Tibial nerve (tissue), 4 donors: ENCODE measurements at regions not wholly inside any gene's neighbourhood (a gene's known extent, or its start where the extent isn't known, plus 50 kb on each side); places are given as distances from the start of the nearest gene placed in this dataset.

Source experiments
- DNase-seq, 2 donors: peaks; one replicate each; pipeline ENCODE4 v3.0.0-alpha.2; 2019; ENCODE audit warnings: low spot score in 2 of 2
- H3K27ac ChIP-seq, 4 donors: fragments of 200-600 bp; sonication (generic) in 3 of 4; one replicate each; pipeline ENCODE4 v1.5.1; 2017 to 2019; ENCODE audit warnings: mild to moderate bottlenecking in 1 of 4
- H3K27me3 ChIP-seq, 2 donors: fragments of 200-600 bp; sonication (generic) in 1 of 2; one replicate each; pipeline versions ENCODE4 v1.5.1 to v1.6.0; 2017 to 2019
- H3K36me3 ChIP-seq, 3 donors: fragments of 200-600 bp; sonication (generic); one replicate each; pipeline ENCODE4 v1.5.1; 2018 to 2019
- H3K4me1 ChIP-seq, 4 donors: fragments of 200-600 bp; sonication (generic) in 3 of 4; one replicate each; pipeline ENCODE4 v1.5.1; 2017 to 2019
- H3K4me3 ChIP-seq, 4 donors: fragments of 200-600 bp; sonication (generic) in 3 of 4; one replicate each; pipeline ENCODE4 v1.5.1; 2017 to 2019; ENCODE audit warnings: mild to moderate bottlenecking in 1 of 4, moderate library complexity in 1 of 4
- H3K9me3 ChIP-seq, 4 donors: fragments of 200-600 bp; sonication (generic) in 3 of 4; one replicate each; pipeline ENCODE4 v1.5.1; 2017 to 2019
- EP300 ChIP-seq, 2 donors: sonication (generic); formaldehyde crosslinking; IDR thresholded peaks; one replicate each; pipeline ENCODE4 v1.6.1; 2017; ENCODE audit warnings: antibody characterized with exemption in 2 of 2, mild to moderate bottlenecking in 1 of 2
- POLR2A ChIP-seq, 2 donors: fragments of 450-650 bp; IDR thresholded peaks; one replicate each; pipeline ENCODE4 v1.6.1; 2017; ENCODE audit warnings: antibody characterized with exemption in 2 of 2, mild to moderate bottlenecking in 2 of 2, moderate library complexity in 2 of 2
- WGBS, 2 donors: methylation state at CpG; one replicate each; pipeline ENCODE4 v1.1.5; 2018; 5-methylcytosine and 5-hydroxymethylcytosine counted together
- TF ChIP-seq, protein P1 (sequence below), 5 experiments: fragments of 200-600 bp in 3 of 5; fragments of 450-650 bp in 2 of 5; sonication (generic) in 3 of 5; IDR thresholded peaks; one replicate each; pipeline ENCODE4 v1.5.1; 2016 to 2019; ENCODE audit warnings: antibody characterized with exemption in 5 of 5, mild to moderate bottlenecking in 3 of 5, moderate library complexity in 2 of 5

DNA sequence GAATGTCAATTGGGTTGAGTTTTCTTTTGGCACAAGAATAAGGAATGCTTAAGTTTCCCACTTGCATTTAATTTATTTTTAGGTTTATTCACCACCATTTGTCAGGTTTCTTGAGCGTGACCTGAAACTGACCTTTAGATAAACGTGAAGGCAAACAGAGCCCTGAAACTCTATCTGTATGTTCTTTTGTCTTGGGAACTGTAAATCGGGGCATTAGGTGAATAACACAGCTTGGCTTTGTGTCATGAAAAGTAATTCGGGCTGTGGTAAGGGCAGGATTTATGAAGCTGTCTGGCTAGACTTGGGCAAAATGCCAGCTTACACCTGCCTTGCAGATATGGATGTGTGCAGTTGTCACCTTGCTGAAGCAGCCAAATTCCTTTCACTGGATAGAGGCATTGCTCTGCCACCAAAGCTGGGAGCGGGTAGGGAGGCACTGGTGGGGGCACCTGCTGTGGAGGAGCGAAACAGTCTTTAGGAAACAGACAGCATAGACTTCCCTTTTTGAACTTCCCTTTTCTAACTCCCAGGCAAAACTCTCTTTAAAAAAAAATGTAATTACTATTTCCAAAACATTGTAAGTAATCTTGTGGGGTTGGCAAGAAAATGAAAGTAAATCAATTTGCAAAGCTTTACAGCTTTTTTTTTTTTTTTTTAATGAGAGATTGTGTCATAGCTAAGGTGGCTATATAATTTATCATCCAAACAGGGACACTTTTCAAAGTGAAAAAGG lies 545.2 kb downstream of the CSNK1G3 start:
- peak overlapping the region in 1 of 4 donors; percentile 0 for H3K4me3 ChIP-seq
- H3K27ac ChIP-seq, result no peak overlapping the region
- H3K4me1 ChIP-seq, result peaks cover 0 to 27% (median 0%) of the 10 kb centered on the region in 4 donors
- DNase-seq, result no peak
- WGBS, 2 donors, result 34 to 36% methylated on average over 6 of the region's 6 CpGs
- TF ChIP-seq EP300 (IDR thresholded peaks at IDR 0.05) (no peak), POLR2A (IDR thresholded peaks at IDR 0.05) (no peak)
- TF ChIP-seq, protein P1, sequence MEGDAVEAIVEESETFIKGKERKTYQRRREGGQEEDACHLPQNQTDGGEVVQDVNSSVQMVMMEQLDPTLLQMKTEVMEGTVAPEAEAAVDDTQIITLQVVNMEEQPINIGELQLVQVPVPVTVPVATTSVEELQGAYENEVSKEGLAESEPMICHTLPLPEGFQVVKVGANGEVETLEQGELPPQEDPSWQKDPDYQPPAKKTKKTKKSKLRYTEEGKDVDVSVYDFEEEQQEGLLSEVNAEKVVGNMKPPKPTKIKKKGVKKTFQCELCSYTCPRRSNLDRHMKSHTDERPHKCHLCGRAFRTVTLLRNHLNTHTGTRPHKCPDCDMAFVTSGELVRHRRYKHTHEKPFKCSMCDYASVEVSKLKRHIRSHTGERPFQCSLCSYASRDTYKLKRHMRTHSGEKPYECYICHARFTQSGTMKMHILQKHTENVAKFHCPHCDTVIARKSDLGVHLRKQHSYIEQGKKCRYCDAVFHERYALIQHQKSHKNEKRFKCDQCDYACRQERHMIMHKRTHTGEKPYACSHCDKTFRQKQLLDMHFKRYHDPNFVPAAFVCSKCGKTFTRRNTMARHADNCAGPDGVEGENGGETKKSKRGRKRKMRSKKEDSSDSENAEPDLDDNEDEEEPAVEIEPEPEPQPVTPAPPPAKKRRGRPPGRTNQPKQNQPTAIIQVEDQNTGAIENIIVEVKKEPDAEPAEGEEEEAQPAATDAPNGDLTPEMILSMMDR (IDR thresholded peaks at IDR 0.05), result no peak
- no peaks in the 10 kb centered on the region for H3K9me3 ChIP-seq
- no peaks in the 10 kb centered on the region for H3K36me3 ChIP-seq
- H3K27me3 ChIP-seq, result no peaks in the 10 kb centered on the region

DNA sequence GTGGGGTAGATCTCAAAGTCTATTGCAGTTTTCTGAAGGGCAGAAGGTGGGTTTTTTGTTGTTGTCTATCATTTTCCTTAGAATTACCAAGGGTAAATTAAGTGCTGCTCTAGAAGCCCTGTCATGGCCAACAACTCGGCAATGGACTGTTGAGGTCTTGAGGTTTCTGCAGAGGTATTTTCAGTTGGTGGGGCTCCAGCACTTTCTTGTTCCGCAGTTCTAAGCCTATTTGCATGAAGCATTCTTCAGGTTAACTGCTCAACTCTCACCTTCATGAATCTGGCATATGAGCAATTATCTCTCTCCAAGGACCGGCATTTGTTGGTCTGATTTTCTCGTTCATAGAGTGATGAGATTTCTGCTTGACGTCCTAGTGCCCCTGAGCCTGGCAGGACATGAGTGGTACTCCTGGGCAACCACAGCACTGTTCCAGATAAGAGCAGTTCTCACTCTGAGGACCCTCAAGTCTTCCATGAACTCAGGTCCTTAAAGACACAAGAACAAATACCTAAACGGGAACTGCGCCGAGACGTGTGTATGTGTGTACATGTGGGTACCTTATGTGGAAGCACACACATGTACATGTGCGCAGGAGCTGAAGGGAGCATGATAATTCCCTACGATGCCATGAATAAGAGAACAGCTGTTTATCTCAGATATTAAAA lies 544.5 kb downstream of the CSNK1G3 start:
- Histone ChIP-seq H3K27me3 (no peaks in the 10 kb centered on the region), H3K4me3 (peak overlapping the region in 1 of 4 donors; percentile 0), H3K9me3 (no peaks in the 10 kb centered on the region), H3K27ac (no peak overlapping the region), H3K4me1 (peaks cover 0 to 20% (median 0%) of the 10 kb centered on the region in 4 donors), H3K36me3 (no peaks in the 10 kb centered on the region)
- WGBS, 2 donors, result 77 to 84% methylated on average over 11 of the region's 11 CpGs
- no peak for TF ChIP-seq EP300 (IDR thresholded peaks at IDR 0.05)
- no peak for DNase-seq

- H3K27ac ChIP-seq, result no peak overlapping the region
- H3K36me3 ChIP-seq, result no peaks in the 10 kb centered on the region
- no peak overlapping the region for H3K4me3 ChIP-seq
- peaks cover 0 to 15% (median 0%) of the 10 kb centered on the region in 4 donors for H3K4me1 ChIP-seq
- no peaks in the 10 kb centered on the region for H3K27me3 ChIP-seq
- no peaks in the 10 kb centered on the region for H3K9me3 ChIP-seq
- no peak for DNase-seq
- no peak for TF ChIP-seq EP300 (IDR thresholded peaks at IDR 0.05)
- no peak for TF ChIP-seq POLR2A (IDR thresholded peaks at IDR 0.05)
- WGBS, 2 donors, result 93 to 100% methylated on average over 1 of the region's 1 CpG
Observed at GRCh38 chr5:124055751-124056150, 543.8 kb downstream of the CSNK1G3 start.

DNA sequence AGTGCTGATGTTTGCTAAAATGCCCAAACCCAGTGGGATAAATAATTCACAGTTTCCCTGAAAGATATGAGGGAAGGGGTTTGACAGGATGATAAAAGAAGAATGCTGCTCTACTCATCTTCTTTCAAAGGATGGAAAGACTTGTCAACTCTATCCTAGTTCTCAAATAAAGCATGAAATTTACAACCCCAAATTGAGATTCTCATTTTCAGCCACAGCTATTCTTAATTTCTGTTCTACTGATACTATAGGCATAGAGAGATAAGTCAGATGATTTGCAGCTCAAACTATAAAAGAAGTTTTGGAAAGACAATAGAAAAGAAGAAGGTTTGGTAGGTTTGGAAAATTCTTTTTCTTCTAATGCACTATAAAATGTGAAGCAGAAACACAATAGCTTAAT lies 542.6 kb downstream of the CSNK1G3 start:
- DNase-seq, result no peak
- no peaks in the 10 kb centered on the region for H3K9me3 ChIP-seq
- H3K4me1 ChIP-seq, result peaks cover 0 to 19% (median 0%) of the 10 kb centered on the region in 4 donors
- no peak overlapping the region for H3K4me3 ChIP-seq
- TF ChIP-seq, protein P1 (IDR thresholded peaks at IDR 0.05), result no peak
- TF ChIP-seq EP300 (IDR thresholded peaks at IDR 0.05), result no peak
- TF ChIP-seq POLR2A (IDR thresholded peaks at IDR 0.05), result no peak
- no peak overlapping the region for H3K27ac ChIP-seq
- H3K36me3 ChIP-seq, result no peaks in the 10 kb centered on the region
- no peaks in the 10 kb centered on the region for H3K27me3 ChIP-seq

- WGBS, 2 donors, result 99 to 100% methylated on average over 2 of the region's 2 CpGs
- Histone ChIP-seq H3K27ac (no peak overlapping the region), H3K36me3 (no peaks in the 10 kb centered on the region), H3K9me3 (no peaks in the 10 kb centered on the region), H3K27me3 (no peaks in the 10 kb centered on the region), H3K4me3 (no peak overlapping the region), H3K4me1 (peaks cover 0 to 19% (median 0%) of the 10 kb centered on the region in 4 donors)
- DNase-seq, result no peak
- TF ChIP-seq, protein P1 (IDR thresholded peaks at IDR 0.05), result no peak
- TF ChIP-seq POLR2A (IDR thresholded peaks at IDR 0.05), result no peak
- no peak for TF ChIP-seq EP300 (IDR thresholded peaks at IDR 0.05)
Observed at GRCh38 chr5:124053340-124053739, 541.4 kb downstream of the CSNK1G3 start.

DNA sequence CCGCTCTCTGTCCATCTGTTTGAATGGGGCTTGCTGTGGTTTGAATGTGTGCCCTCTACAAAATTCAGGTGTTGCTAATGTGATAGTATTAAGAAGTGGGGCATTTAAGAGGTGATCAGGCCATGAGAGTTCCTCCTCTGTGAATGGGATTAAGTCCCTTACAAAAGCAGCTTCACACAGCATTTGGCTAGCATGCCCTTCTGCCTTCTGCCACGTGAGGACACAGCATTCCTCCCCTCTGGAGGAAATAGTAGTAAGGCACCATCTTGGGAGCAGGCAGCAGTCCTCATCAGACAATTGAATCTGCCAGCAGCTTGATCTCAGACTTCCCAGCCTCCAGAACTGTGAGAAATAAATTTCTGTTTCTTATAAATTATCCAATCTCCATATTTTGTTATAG lies 540.2 kb downstream of the CSNK1G3 start:
- no peak overlapping the region for H3K27ac ChIP-seq
- 80 to 88% methylated on average over 2 of the region's 2 CpGs for WGBS, 2 donors

More for the DNA sequence above, 540.2 kb downstream of the CSNK1G3 start:
- no peak overlapping the region for H3K4me3 ChIP-seq
- H3K9me3 ChIP-seq, result no peaks in the 10 kb centered on the region
- peaks cover 0 to 8% (median 0%) of the 10 kb centered on the region in 4 donors for H3K4me1 ChIP-seq
- TF ChIP-seq, protein P1 (IDR thresholded peaks at IDR 0.05), result no peak
- no peak for TF ChIP-seq EP300 (IDR thresholded peaks at IDR 0.05)
- TF ChIP-seq POLR2A (IDR thresholded peaks at IDR 0.05), result no peak
- no peaks in the 10 kb centered on the region for H3K27me3 ChIP-seq
- no peaks in the 10 kb centered on the region for H3K36me3 ChIP-seq
- no peak for DNase-seq
